ENCODE measurements at regions not wholly inside any gene's neighbourhood (a gene's known extent, or its start where the extent isn't known, plus 50 kb on each side); places are given as distances from the start of the nearest gene placed in this dataset.
A peak's percentile ranks its signal among the peaks of the same experiment; 100 is the strongest.
"Not testable (repeated sequence)": the region's sequence is repeated elsewhere in the genome, so short reads cannot be mapped to it uniquely, and the experiment has no call there.

GRCh38 chr2:156778916-156779315, 342.7 kb downstream of the GPD2 start:
- H3K27ac ChIP-seq: no peak overlapping the region
- no peak for DNase-seq

DNA sequence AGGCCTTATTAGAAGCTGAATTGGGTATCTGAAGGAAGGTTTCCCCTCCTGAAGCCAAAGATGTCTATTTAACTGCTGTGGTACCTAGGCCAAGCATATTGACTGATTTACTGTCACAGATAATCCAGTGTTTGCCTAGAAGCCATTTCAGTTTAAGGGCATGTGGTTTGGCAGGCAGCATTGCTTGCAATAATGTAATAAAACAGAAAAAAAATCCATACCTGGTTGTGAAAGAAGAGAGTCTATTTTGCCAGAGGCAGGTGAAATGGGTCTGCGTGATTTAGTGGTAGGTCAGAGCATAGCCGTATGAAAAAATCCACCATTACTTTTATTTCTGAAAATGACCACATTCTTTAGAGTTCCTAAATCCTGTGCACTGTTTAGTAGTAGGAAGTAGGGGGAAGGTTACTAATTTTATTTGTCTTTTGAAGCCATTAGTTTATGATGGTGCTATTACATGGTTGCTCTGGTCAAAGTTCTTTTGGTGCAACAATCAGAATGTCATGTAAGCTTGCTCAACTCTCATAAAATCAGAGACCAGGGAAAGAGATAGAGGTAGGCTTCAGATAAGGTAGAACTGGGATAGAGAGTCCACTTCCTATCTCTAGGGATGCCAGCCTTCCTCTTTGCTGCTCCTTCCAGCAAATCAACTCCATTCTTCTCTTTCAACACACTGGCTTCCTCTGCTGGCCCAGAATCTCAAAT, 343.4 kb downstream of the GPD2 start:
- Histone ChIP-seq H3K4me1 (no peaks in the 10 kb centered on the region), H3K4me3 (no peak overlapping the region), H3K27ac (peak overlapping the region in 1 of 4 donors; percentile 53), H3K36me3 (no peaks in the 10 kb centered on the region), H3K27me3 (no peaks in the 10 kb centered on the region), H3K9me3 (no peaks in the 10 kb centered on the region)
- peak in 1 of 3 donors; percentile 47 for DNase-seq
- no peak for TF ChIP-seq POLR2A (IDR thresholded peaks at IDR 0.05)
- TF ChIP-seq, protein P1, sequence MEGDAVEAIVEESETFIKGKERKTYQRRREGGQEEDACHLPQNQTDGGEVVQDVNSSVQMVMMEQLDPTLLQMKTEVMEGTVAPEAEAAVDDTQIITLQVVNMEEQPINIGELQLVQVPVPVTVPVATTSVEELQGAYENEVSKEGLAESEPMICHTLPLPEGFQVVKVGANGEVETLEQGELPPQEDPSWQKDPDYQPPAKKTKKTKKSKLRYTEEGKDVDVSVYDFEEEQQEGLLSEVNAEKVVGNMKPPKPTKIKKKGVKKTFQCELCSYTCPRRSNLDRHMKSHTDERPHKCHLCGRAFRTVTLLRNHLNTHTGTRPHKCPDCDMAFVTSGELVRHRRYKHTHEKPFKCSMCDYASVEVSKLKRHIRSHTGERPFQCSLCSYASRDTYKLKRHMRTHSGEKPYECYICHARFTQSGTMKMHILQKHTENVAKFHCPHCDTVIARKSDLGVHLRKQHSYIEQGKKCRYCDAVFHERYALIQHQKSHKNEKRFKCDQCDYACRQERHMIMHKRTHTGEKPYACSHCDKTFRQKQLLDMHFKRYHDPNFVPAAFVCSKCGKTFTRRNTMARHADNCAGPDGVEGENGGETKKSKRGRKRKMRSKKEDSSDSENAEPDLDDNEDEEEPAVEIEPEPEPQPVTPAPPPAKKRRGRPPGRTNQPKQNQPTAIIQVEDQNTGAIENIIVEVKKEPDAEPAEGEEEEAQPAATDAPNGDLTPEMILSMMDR (IDR thresholded peaks at IDR 0.05): peak in 3 of 6 experiments; percentile 15 to 25 (median 24)

More at GRCh38 chr2:156778916-156779315, 342.7 kb downstream of the GPD2 start:
- TF ChIP-seq, protein P1 (IDR thresholded peaks at IDR 0.05): no peak
- no peak for TF ChIP-seq POLR2A (IDR thresholded peaks at IDR 0.05)
- Histone ChIP-seq H3K36me3 (no peaks in the 10 kb centered on the region), H3K27me3 (no peaks in the 10 kb centered on the region), H3K4me3 (no peak overlapping the region), H3K4me1 (no peaks in the 10 kb centered on the region), H3K9me3 (no peaks in the 10 kb centered on the region)

DNA sequence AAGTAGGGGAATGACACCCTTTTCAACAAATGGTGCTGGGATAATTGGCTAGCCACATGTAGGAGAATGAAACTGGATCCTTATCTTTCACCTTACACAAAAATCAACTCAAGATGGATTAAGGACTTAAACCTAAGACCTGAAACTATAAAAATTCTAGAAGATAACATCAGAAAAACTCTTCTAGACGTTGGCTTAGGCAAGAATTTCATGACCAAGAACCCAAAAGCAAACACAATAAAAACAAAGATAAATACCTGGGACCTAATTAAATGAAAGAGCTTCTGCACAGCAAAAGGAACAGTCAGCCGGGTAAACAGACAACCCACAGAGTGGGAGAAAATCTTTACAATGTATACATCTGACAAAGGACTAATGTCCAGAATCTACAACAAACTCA, 345.5 kb downstream of the GPD2 start:
- not testable (repeated sequence) for H3K4me3 ChIP-seq, H3K36me3 ChIP-seq, H3K27ac ChIP-seq, DNase-seq, H3K4me1 ChIP-seq, H3K9me3 ChIP-seq, H3K27me3 ChIP-seq

DNA sequence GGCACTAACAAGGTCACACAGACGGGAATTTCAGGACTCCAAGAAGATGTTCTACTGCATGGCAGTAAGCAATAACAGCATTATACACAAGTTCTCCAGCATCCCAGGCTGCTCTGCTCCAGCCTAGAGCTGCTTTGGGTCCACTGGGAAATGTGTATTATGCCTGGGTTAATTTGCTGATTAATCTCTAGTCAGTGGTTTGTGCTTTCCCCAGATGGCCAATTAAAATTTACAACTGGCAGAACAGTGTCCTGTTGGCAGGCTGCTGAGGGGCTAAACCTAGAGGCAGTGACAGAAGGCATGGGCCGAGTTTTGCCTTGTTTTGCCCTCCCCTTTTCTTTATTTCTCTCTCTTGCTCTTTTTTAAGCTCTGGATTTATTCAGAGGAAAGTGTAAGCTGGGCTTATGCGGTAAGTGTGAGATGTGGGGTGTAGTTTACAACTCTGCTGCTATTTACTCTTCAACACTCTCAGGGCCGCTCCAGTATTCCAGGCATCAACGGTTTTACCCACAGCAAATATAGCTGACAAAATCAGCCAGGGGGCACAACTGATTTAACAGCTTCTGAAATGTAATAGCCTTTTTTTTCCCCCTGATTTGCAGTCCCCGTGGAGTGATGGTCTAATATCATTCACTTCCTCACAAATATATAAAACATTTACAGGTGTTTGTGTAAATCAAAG, 348.0 kb downstream of the GPD2 start:
- TF ChIP-seq, protein P1 (IDR thresholded peaks at IDR 0.05): no peak
- no peak for TF ChIP-seq POLR2A (IDR thresholded peaks at IDR 0.05)
- Histone ChIP-seq H3K4me3 (no peak overlapping the region), H3K27me3 (no peaks in the 10 kb centered on the region), H3K4me1 (no peaks in the 10 kb centered on the region), H3K27ac (no peak overlapping the region), H3K9me3 (no peaks in the 10 kb centered on the region), H3K36me3 (no peaks in the 10 kb centered on the region)
- DNase-seq: no peak

DNA sequence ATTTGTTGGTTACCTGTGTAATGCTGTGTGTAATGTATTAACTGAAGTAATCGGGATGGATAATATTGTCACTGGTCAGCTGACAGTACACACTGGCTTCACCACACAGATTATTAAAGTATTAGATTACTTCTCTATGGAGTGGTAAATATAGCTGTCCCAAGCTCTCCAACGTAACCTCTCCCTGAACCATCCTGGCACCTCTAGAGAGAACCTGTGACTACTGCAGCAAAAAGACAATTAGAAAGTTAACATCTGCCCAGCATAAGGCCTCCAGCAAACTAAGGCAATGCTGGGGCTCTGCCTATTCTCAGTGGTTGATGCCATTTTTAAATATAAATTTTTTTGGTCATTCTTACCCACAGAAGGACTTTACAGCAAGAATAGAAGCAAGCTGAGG, 351.3 kb downstream of the GPD2 start:
- Histone ChIP-seq H3K27ac (no peak overlapping the region), H3K9me3 (no peaks in the 10 kb centered on the region), H3K36me3 (no peaks in the 10 kb centered on the region), H3K27me3 (no peaks in the 10 kb centered on the region), H3K4me1 (no peaks in the 10 kb centered on the region), H3K4me3 (no peak overlapping the region)
- TF ChIP-seq POLR2A (IDR thresholded peaks at IDR 0.05): no peak
- TF ChIP-seq, protein P1 (IDR thresholded peaks at IDR 0.05): no peak
- no peak for DNase-seq

GRCh38 chr2:156790343-156791037, 354.3 kb downstream of the GPD2 start:
- no peak for DNase-seq
- no peaks in the 10 kb centered on the region for H3K4me1 ChIP-seq
- H3K36me3 ChIP-seq: no peaks in the 10 kb centered on the region
- no peak for TF ChIP-seq POLR2A (IDR thresholded peaks at IDR 0.05)
- TF ChIP-seq, protein P1 (IDR thresholded peaks at IDR 0.05): no peak
- H3K27ac ChIP-seq: no peak overlapping the region
- H3K27me3 ChIP-seq: no peaks in the 10 kb centered on the region
- H3K9me3 ChIP-seq: no peaks in the 10 kb centered on the region
- no peak overlapping the region for H3K4me3 ChIP-seq
